ENCODE measurements at regions not wholly inside any gene's neighbourhood (a gene's known extent, or its start where the extent isn't known, plus 50 kb on each side); places are given as distances from the start of the nearest gene placed in this dataset.

- TF ChIP-seq EP300 (IDR thresholded peaks at IDR 0.05; ENCODE audit: borderline replicate concordance): no peak
- TF ChIP-seq USF1 (IDR thresholded peaks at IDR 0.05): no peak
- no peak for TF ChIP-seq ZBTB7A (IDR thresholded peaks at IDR 0.05; ENCODE audit: low read depth)
- TF ChIP-seq FOXM1 (IDR thresholded peaks at IDR 0.05; ENCODE audit: borderline replicate concordance, low read depth): no peak
- TF ChIP-seq EGR1 (IDR thresholded peaks at IDR 0.05): no peak
- no peak for TF ChIP-seq CREB1 (IDR thresholded peaks at IDR 0.05; ENCODE audit: low read depth)
- no peak for TF ChIP-seq RAD21 (IDR thresholded peaks at IDR 0.05; ENCODE audit: low read depth)
- TF ChIP-seq REST (IDR thresholded peaks at IDR 0.05; ENCODE audit: low read depth): no peak
- no peak for TF ChIP-seq TCF12 (IDR thresholded peaks at IDR 0.05; ENCODE audit: low read depth)
- no peak for TF ChIP-seq YY1 (IDR thresholded peaks at IDR 0.05; ENCODE audit: low read depth)
- no peak for TF ChIP-seq CEBPB (IDR thresholded peaks at IDR 0.05)
These were observed 541.9 kb upstream of the CDH11 start for GRCh38 chr16:65663774-65664173.

- TF ChIP-seq FOXM1 (IDR thresholded peaks at IDR 0.05; ENCODE audit: borderline replicate concordance, low read depth) (no peak), MAX (IDR thresholded peaks at IDR 0.05) (no peak), CEBPB (IDR thresholded peaks at IDR 0.05) (no peak), REST (IDR thresholded peaks at IDR 0.05; ENCODE audit: low read depth) (no peak), CREB1 (IDR thresholded peaks at IDR 0.05; ENCODE audit: low read depth) (no peak), EGR1 (IDR thresholded peaks at IDR 0.05) (no peak), ZBTB7A (IDR thresholded peaks at IDR 0.05; ENCODE audit: low read depth) (no peak), EP300 (IDR thresholded peaks at IDR 0.05; ENCODE audit: borderline replicate concordance) (no peak), TCF12 (IDR thresholded peaks at IDR 0.05; ENCODE audit: low read depth) (no peak), RAD21 (IDR thresholded peaks at IDR 0.05; ENCODE audit: low read depth) (no peak), TAF1 (IDR thresholded peaks at IDR 0.05; ENCODE audit: low read depth) (no peak)
These were observed 540.4 kb upstream of the CDH11 start for GRCh38 chr16:65662256-65662655.

GRCh38 chr16:65661558-65661957 lies 539.7 kb upstream of the CDH11 start:
- TF ChIP-seq EGR1 (IDR thresholded peaks at IDR 0.05): no peak
- no peak for TF ChIP-seq ZBTB7A (IDR thresholded peaks at IDR 0.05; ENCODE audit: low read depth)
- TF ChIP-seq TCF12 (IDR thresholded peaks at IDR 0.05; ENCODE audit: low read depth): no peak
- TF ChIP-seq EP300 (IDR thresholded peaks at IDR 0.05; ENCODE audit: borderline replicate concordance): no peak
- TF ChIP-seq CEBPB (IDR thresholded peaks at IDR 0.05): no peak
- no peak for TF ChIP-seq TAF1 (IDR thresholded peaks at IDR 0.05; ENCODE audit: low read depth)
- TF ChIP-seq MAX (IDR thresholded peaks at IDR 0.05): no peak

- TF ChIP-seq EP300 (IDR thresholded peaks at IDR 0.05; ENCODE audit: borderline replicate concordance) (no peak), NFIC (IDR thresholded peaks at IDR 0.05) (no peak), TCF12 (IDR thresholded peaks at IDR 0.05; ENCODE audit: low read depth) (no peak), YY1 (IDR thresholded peaks at IDR 0.05; ENCODE audit: low read depth) (no peak), TAF1 (IDR thresholded peaks at IDR 0.05; ENCODE audit: low read depth) (no peak), RAD21 (IDR thresholded peaks at IDR 0.05; ENCODE audit: low read depth) (no peak)
These were observed 538.5 kb upstream of the CDH11 start for GRCh38 chr16:65660390-65660789.

- TF ChIP-seq RAD21 (IDR thresholded peaks at IDR 0.05; ENCODE audit: low read depth): no peak
- no peak for TF ChIP-seq YY1 (IDR thresholded peaks at IDR 0.05; ENCODE audit: low read depth)
- TF ChIP-seq MAX (IDR thresholded peaks at IDR 0.05): no peak
- TF ChIP-seq TEAD4 (IDR thresholded peaks at IDR 0.05): no peak
- no peak for TF ChIP-seq CREB1 (IDR thresholded peaks at IDR 0.05; ENCODE audit: low read depth)
- TF ChIP-seq EP300 (IDR thresholded peaks at IDR 0.05; ENCODE audit: borderline replicate concordance): no peak
- no peak for TF ChIP-seq TCF12 (IDR thresholded peaks at IDR 0.05; ENCODE audit: low read depth)
- TF ChIP-seq NFIC (IDR thresholded peaks at IDR 0.05): no peak
These were observed 537.9 kb upstream of the CDH11 start for GRCh38 chr16:65659758-65660157.

GRCh38 chr16:65658787-65659220 lies 536.9 kb upstream of the CDH11 start:
- TF ChIP-seq NFIC (IDR thresholded peaks at IDR 0.05): no peak
- no peak for TF ChIP-seq RAD21 (IDR thresholded peaks at IDR 0.05; ENCODE audit: low read depth)
- no peak for TF ChIP-seq EGR1 (IDR thresholded peaks at IDR 0.05)
- no peak for TF ChIP-seq FOXM1 (IDR thresholded peaks at IDR 0.05; ENCODE audit: borderline replicate concordance, low read depth)
- TF ChIP-seq ZBTB7A (IDR thresholded peaks at IDR 0.05; ENCODE audit: low read depth): no peak
- TF ChIP-seq CEBPB (IDR thresholded peaks at IDR 0.05): no peak
- TF ChIP-seq TAF1 (IDR thresholded peaks at IDR 0.05; ENCODE audit: low read depth): no peak

All from Ishikawa (cell line).